ENCODE measurements at regions not wholly inside any gene's neighbourhood (a gene's known extent, or its start where the extent isn't known, plus 50 kb on each side); places are given as distances from the start of the nearest gene placed in this dataset.
"Not testable (repeated sequence)": the region's sequence is repeated elsewhere in the genome, so short reads cannot be mapped to it uniquely, and the experiment has no call there.

GRCh38 chr10:28967031-28967430 is 289.7 kb downstream of the BAMBI start:
- no peak for DNase-seq

GRCh38 chr10:28969413-28969812 is 292.1 kb downstream of the BAMBI start:
- DNase-seq = no peak

GRCh38 chr10:28970231-28970630 is 292.9 kb downstream of the BAMBI start:
- DNase-seq = no peak

- peak; percentile 70 for DNase-seq
Observed at GRCh38 chr10:28971255-28971654, 293.9 kb downstream of the BAMBI start.

GRCh38 chr10:28971764-28972163 is 294.4 kb downstream of the BAMBI start:
- DNase-seq = peak; percentile 37

- DNase-seq = no peak
Observed at GRCh38 chr10:28973309-28973972, 296.1 kb downstream of the BAMBI start.

GRCh38 chr10:28975891-28976531 is 298.7 kb downstream of the BAMBI start:
- peak; percentile 99 for DNase-seq

- DNase-seq = no peak
Observed at GRCh38 chr10:28977518-28977917, 300.2 kb downstream of the BAMBI start.

- DNase-seq = no peak
Observed at GRCh38 chr10:28980264-28980663, 302.9 kb downstream of the BAMBI start.

- DNase-seq = no peak
Observed at GRCh38 chr10:28981007-28981406, 303.7 kb downstream of the BAMBI start.

GRCh38 chr10:28982974-28983373 is 305.7 kb downstream of the BAMBI start:
- no peak for DNase-seq

GRCh38 chr10:28983799-28984198 is 305.1 kb upstream of the LYZL1 start:
- DNase-seq = no peak

- peak; percentile 72 for DNase-seq
Observed at GRCh38 chr10:28984431-28984830, 304.4 kb upstream of the LYZL1 start.

GRCh38 chr10:28985137-28985885 is 303.6 kb upstream of the LYZL1 start:
- no peak for DNase-seq

GRCh38 chr10:28986117-28986792 is 302.6 kb upstream of the LYZL1 start:
- no peak for DNase-seq

- DNase-seq = no peak
Observed at GRCh38 chr10:28986856-28987255, 302.0 kb upstream of the LYZL1 start.

- no peak for DNase-seq
Observed at GRCh38 chr10:28987555-28988320, 301.1 kb upstream of the LYZL1 start.

- DNase-seq = no peak
Observed at GRCh38 chr10:28988980-28989379, 299.9 kb upstream of the LYZL1 start.

- DNase-seq = peak; percentile 72
Observed at GRCh38 chr10:28991333-28992270, 297.3 kb upstream of the LYZL1 start.

GRCh38 chr10:28993056-28993455 is 295.8 kb upstream of the LYZL1 start:
- DNase-seq = no peak

GRCh38 chr10:28993861-28994260 is 295.0 kb upstream of the LYZL1 start:
- DNase-seq = no peak

- DNase-seq = not testable (repeated sequence)
Observed at GRCh38 chr10:28994802-28995201, 294.1 kb upstream of the LYZL1 start.
